Endothelial cell of umbilical vein (primary cell): ENCODE measurements at regions not wholly inside any gene's neighbourhood (a gene's known extent, or its start where the extent isn't known, plus 50 kb on each side); places are given as distances from the start of the nearest gene placed in this dataset.
A peak's percentile ranks its signal among the peaks of the same experiment; 100 is the strongest.

Source experiments
- BruUV-seq: library from RNA; stranded (reverse); fragments of 400-500 nt; replicated peaks from 2 replicates; lab custom pipeline; 2021; lab: Mats Ljungman, UMichigan
- CTCF ChIA-PET: fragments of 300-600, 350-600 bp; sonication (Branson Sonifier 250); formaldehyde crosslinking; loops from one replicate; lab custom pipeline; 2021; ENCODE audit warnings: antibody characterized with exemption, inconsistent platforms; lab: Charles Lee
- POLR2A ChIA-PET: fragments of 300-600, 350-600 bp; sonication (Branson Sonifier 250); formaldehyde crosslinking; loops from one replicate; lab custom pipeline; 2021; ENCODE audit warnings: antibody characterized with exemption, inconsistent platforms; lab: Charles Lee
- DNase-seq: peaks from one replicate; pipeline ENCODE4 v3.0.0-alpha.2; 2011; ENCODE audit warnings: low read depth, low spot score
- FAIRE-seq: peaks from 2 replicates; lab custom pipeline; 2011; peaks lifted over from hg19 to GRCh38; lab: Jason Lieb, UNC
- H2AFZ ChIP-seq: 2 replicates; pipeline ENCODE4 v1.6.0; 2012; ENCODE audit warnings: low read depth, low read length, control low read depth, inconsistent platforms
- H3K27ac ChIP-seq: 2 replicates; pipeline ENCODE4 v1.5.1; 2011; ENCODE audit warnings: low read depth, mild to moderate bottlenecking, control low read depth, low read length, moderate library complexity; ENCODE audit not compliant: insufficient read depth
- H3K27me3 ChIP-seq, 2 experiments: 2 replicates each; pipeline versions ENCODE4 v1.6.0 to v1.6.1; 2011; ENCODE audit warnings: low read length in 2 of 2, mixed read lengths in 1 of 2; ENCODE audit not compliant: control insufficient read depth in 2 of 2, insufficient read depth in 2 of 2
- H3K36me3 ChIP-seq, 2 experiments: 2 replicates in 1 of 2; 3 replicates in 1 of 2; pipeline ENCODE4 v1.5.1; 2011; ENCODE audit warnings: low read length in 2 of 2, mild to moderate bottlenecking in 1 of 2, moderate library complexity in 1 of 2; ENCODE audit not compliant: control insufficient read depth in 2 of 2, insufficient read depth in 2 of 2; ENCODE audit errors: extremely low read depth in 1 of 2
- H3K4me1 ChIP-seq: 3 replicates; pipeline ENCODE4 v1.5.1; 2011; ENCODE audit warnings: mild to moderate bottlenecking, low read length; ENCODE audit not compliant: control insufficient read depth, insufficient read depth; ENCODE audit errors: extremely low read depth
- H3K4me2 ChIP-seq: 2 replicates; pipeline ENCODE4 v1.6.1; 2011; ENCODE audit warnings: low read length, control low read depth, mixed read lengths; ENCODE audit not compliant: insufficient read depth
- H3K4me3 ChIP-seq, 3 experiments: fragments of 200-600 bp in 1 of 3; sonication (generic), shearing (Covaris generic) in 1 of 3; replicated peaks in 1 of 3; 2 replicates each; pipeline ENCODE4 v1.5.1; 2011 to 2016; ENCODE audit warnings: control low read depth in 3 of 3, low read length in 3 of 3, mild to moderate bottlenecking in 2 of 3, inconsistent platforms in 1 of 3, low read depth in 1 of 3, moderate library complexity in 1 of 3; ENCODE audit not compliant: insufficient read depth in 1 of 3
- H3K79me2 ChIP-seq: 2 replicates; pipeline ENCODE4 v1.6.0; 2012; ENCODE audit warnings: low read length, inconsistent platforms; ENCODE audit not compliant: control insufficient read depth, insufficient read depth
- H3K9ac ChIP-seq: replicated peaks from 2 replicates; pipeline ENCODE3; 2011; ENCODE audit warnings: low read length, control low read depth; ENCODE audit not compliant: insufficient read depth; ENCODE audit errors: extremely low read depth
- H3K9me1 ChIP-seq: replicated peaks from 3 replicates; pipeline ENCODE4 v1.6.0; 2011; ENCODE audit warnings: mild to moderate bottlenecking, low read length; ENCODE audit not compliant: control insufficient read depth, insufficient read depth; ENCODE audit errors: extremely low read depth
- H3K9me3 ChIP-seq: replicated peaks from 2 replicates; pipeline ENCODE4 v1.5.1; 2012; ENCODE audit warnings: low read length, inconsistent platforms; ENCODE audit not compliant: control insufficient read depth, insufficient read depth
- H4K20me1 ChIP-seq: replicated peaks from 2 replicates; pipeline ENCODE3; 2011; ENCODE audit warnings: mild to moderate bottlenecking, low read length; ENCODE audit not compliant: control insufficient read depth, insufficient read depth; ENCODE audit errors: extremely low read depth
- CTCF ChIP-seq, 2 donors: IDR thresholded peaks; 1 replicate in 1 of 2; 2 replicates in 1 of 2; pipeline ENCODE4 v1.5.1; 2011; ENCODE audit warnings: low read length in 2 of 2, mild to moderate bottlenecking in 2 of 2, moderate library complexity in 2 of 2, control low read depth in 1 of 2, inconsistent platforms in 1 of 2, low read depth in 1 of 2; ENCODE audit not compliant: insufficient read depth in 1 of 2; ENCODE audit errors: extremely low read depth in 1 of 2
- EZH2 ChIP-seq: IDR thresholded peaks from 2 replicates; pipeline ENCODE4 v1.6.1; 2012; ENCODE audit warnings: borderline replicate concordance, low read depth, mild to moderate bottlenecking, moderate library complexity, low read length, inconsistent platforms; ENCODE audit not compliant: severe bottlenecking
- FOS ChIP-seq: IDR thresholded peaks from 2 replicates; pipeline ENCODE4 v1.6.1; 2011; ENCODE audit warnings: mild to moderate bottlenecking, low read length, moderate library complexity, borderline replicate concordance; ENCODE audit not compliant: insufficient read depth
- GATA2 ChIP-seq: IDR thresholded peaks from 2 replicates; pipeline ENCODE4 v1.7.0; 2011; ENCODE audit warnings: low read depth, mild to moderate bottlenecking, moderate library complexity, mixed read lengths, low read length; ENCODE audit not compliant: insufficient read length, insufficient read depth
- JUN ChIP-seq: IDR thresholded peaks from 2 replicates; pipeline ENCODE4 v1.6.1; 2011; ENCODE audit warnings: borderline replicate concordance, low read depth; ENCODE audit not compliant: insufficient read length, insufficient read depth
- MYC ChIP-seq: IDR thresholded peaks from one replicate; pipeline ENCODE4 v1.6.1; 2011; ENCODE audit warnings: mild to moderate bottlenecking, low read depth, low read length
- POLR2A ChIP-seq: IDR thresholded peaks from 2 replicates; pipeline ENCODE4 v1.6.1; 2012; ENCODE audit warnings: low read depth, mild to moderate bottlenecking, control low read depth, low read length
- POLR2AphosphoS5 ChIP-seq: IDR thresholded peaks from 2 replicates; pipeline ENCODE4 v1.6.1; 2012; ENCODE audit warnings: low read depth, mild to moderate bottlenecking, control low read depth, low read length, moderate library complexity; ENCODE audit not compliant: insufficient read depth
- dilution Hi-C: fragments of 300-500 bp; cut with MboI; formaldehyde crosslinking; loops from one replicate; pipeline ENCODE4 v1.15.0; 2019; ENCODE audit warnings: low sequenced_read_pairs; ENCODE audit not compliant: extremely low pct_ligation_motif_present
- intact Hi-C: fragments of 100-400 bp; cut with micrococcal nuclease; formaldehyde crosslinking; loops from one replicate; pipeline ENCODE4 v1.10.0; 2022
- TF ChIP-seq, protein P1 (sequence below): IDR thresholded peaks from 2 replicates; pipeline ENCODE4 v1.6.1; 2011; ENCODE audit not compliant: insufficient read depth, insufficient read length

GRCh38 chr2:62309465-62310091, 113.7 kb downstream of the B3GNT2 start:
- Histone ChIP-seq H3K9ac (no peak overlapping the region), H3K4me1 (peaks cover 41% of the 10 kb centered on the region), H3K4me2 (no peak overlapping the region), H3K9me1 (no peaks in the 10 kb centered on the region), H3K9me3 (no peaks in the 10 kb centered on the region), H3K4me3 (no peak overlapping the region), H3K27ac (no peak overlapping the region), H2AFZ (peak overlapping the region; percentile 71), H3K27me3 (no peaks in the 10 kb centered on the region), H4K20me1 (no peaks in the 10 kb centered on the region), H3K36me3 (no peaks in the 10 kb centered on the region), H3K79me2 (no peaks in the 10 kb centered on the region)
- DNase-seq (peak; percentile 63), FAIRE-seq (peak; percentile 73)
- ChIA-PET CTCF (interaction anchor here (0.9 to 1.5 kb wide), 6 partner anchors 9 to 316 kb away, joined by 3 to 8 read pairs (median 4); no protein-coding TSS in a partner anchor), POLR2A (no interaction called here)
- dilution Hi-C loops: no loop called here
- TF ChIP-seq EZH2: no peak
- TF ChIP-seq GATA2: peak; percentile 70
- no peak for TF ChIP-seq MYC
- TF ChIP-seq FOS: no peak
- TF ChIP-seq, protein P1, sequence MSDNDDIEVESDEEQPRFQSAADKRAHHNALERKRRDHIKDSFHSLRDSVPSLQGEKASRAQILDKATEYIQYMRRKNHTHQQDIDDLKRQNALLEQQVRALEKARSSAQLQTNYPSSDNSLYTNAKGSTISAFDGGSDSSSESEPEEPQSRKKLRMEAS: peak; percentile 44
- no peak for TF ChIP-seq POLR2A
- BruUV-seq: no TSS peak
- intact Hi-C loops: loop anchor here (5.0 to 10.0 kb wide), 3 partner anchors 92 to 395 kb away; partner anchors contain the start of gene EHBP1

- dilution Hi-C loops (no loop called here), intact Hi-C loops (loop anchor here (5.0 to 10.0 kb wide), 3 partner anchors 92 to 396 kb away; partner anchors contain the start of gene EHBP1)
- H3K4me3 ChIP-seq: no peak overlapping the region
- H3K4me2 ChIP-seq: no peak overlapping the region
- H3K36me3 ChIP-seq: no peaks in the 10 kb centered on the region
- FAIRE-seq: no peak
- H4K20me1 ChIP-seq: no peaks in the 10 kb centered on the region
- TF ChIP-seq, protein P1: no peak
- TF ChIP-seq CTCF (IDR thresholded peaks at IDR 0.05; ENCODE audit: extremely low read depth in 1 of 2, insufficient read depth in 1 of 2, low read depth in 1 of 2, low read length in 2 of 2): no peak
- TF ChIP-seq MYC: no peak
- TF ChIP-seq JUN: no peak
- TF ChIP-seq POLR2A: no peak
- no peak for TF ChIP-seq GATA2
- TF ChIP-seq EZH2: no peak
- TF ChIP-seq POLR2AphosphoS5: no peak
- TF ChIP-seq FOS: no peak
- H3K4me1 ChIP-seq: peaks cover 46% of the 10 kb centered on the region
- no TSS peak for BruUV-seq
- ChIA-PET POLR2A (no interaction called here), CTCF (interaction anchor here (0.9 to 1.5 kb wide), 5 partner anchors 9 to 316 kb away, joined by 3 to 8 read pairs (median 4); no protein-coding TSS in a partner anchor)
- H3K27ac ChIP-seq: no peak overlapping the region
- no peaks in the 10 kb centered on the region for H3K79me2 ChIP-seq
- no peak for DNase-seq
- no peaks in the 10 kb centered on the region for H3K27me3 ChIP-seq
- H3K9me1 ChIP-seq: no peaks in the 10 kb centered on the region
- peak overlapping the region; percentile 71 for H2AFZ ChIP-seq
- no peak overlapping the region for H3K9ac ChIP-seq
- no peaks in the 10 kb centered on the region for H3K9me3 ChIP-seq
These were observed 113.2 kb downstream of the B3GNT2 start for GRCh38 chr2:62309081-62309464.
